Activated CD8-positive, alpha-beta memory T cell treated with anti-CD3 and anti-CD28 coated beads for 48 hours (primary cell): ENCODE measurements at regions not wholly inside any gene's neighbourhood (a gene's known extent, or its start where the extent isn't known, plus 50 kb on each side); places are given as distances from the start of the nearest gene placed in this dataset.
"Not testable (repeated sequence)": the region's sequence is repeated elsewhere in the genome, so short reads cannot be mapped to it uniquely, and the experiment has no call there.

Source experiments
- DNase-seq, 3 experiments: peaks; one replicate each; pipeline ENCODE4 v3.0.0-alpha.2; 2020; ENCODE audit warnings: low read depth in 2 of 3, low spot score in 2 of 3

DNA sequence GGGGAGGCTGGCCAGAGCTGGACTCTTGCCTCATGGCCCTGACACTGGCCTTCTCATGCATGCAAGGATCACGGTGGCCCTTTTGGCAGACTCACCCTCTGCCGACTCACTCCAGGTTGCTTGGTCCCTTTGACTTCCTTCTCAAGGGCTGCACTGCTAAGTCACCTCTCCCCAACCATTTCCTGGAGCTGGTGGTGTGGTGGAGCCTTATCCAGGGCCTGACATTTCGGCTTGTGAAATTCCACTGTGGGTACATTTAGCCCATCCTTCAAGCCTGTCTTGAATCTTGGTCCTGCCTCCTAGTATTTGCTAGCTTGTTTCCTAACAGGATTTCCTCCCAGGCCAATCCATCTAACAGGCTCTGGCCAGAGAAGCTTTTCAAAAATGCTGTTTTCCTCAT is 52.6 kb upstream of the JUN start:
- no peak for DNase-seq

DNA sequence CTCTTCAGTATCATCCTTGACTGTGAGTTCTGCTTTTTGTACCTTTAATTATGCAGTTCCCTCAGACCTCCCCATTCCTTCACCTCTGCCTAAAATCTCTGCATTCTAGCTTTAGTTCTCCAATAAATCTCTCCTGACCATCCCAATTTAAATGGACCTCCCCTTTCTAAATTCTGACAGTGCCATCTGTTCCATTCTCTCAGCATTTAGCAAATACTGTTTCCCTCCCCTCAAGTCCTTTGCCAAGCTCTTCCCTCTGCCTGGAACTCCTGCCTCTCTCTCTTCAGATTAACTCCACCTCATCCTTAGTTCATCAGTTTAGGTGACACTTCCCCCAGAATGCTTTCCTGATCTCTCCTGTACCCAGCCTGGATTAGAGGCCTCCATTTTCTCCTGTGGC is 54.0 kb upstream of the JUN start:
- no peak for DNase-seq

DNA sequence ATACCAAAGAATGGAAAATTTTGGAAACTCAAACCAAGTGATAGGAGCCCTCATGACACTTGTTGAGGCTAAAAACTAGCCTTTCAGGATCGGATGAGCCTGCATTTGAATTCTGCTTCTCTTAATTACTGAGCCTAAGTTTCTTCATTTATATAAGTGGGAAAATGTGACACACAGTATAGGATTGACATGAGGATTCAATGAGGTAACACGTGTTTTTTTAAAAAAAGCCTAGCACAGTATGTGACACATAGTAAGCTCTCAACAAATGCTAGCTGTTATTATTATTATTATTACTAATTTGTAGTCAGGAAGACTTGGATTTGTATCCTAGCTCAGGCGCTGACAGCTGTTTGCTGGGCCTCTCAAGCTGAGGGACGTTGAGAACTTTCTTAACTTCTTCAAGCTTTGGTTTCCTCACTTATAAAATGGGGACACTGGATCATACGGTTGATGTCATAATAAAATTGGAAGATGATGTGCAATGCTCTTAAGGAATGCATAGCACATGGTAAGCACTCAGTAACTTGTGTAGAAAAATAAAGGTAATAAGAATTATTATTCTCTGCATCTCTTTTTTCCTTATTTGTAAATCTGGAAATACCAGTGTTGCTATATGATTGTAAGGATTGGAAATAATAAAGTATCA is 55.4 kb upstream of the JUN start:
- no peak for DNase-seq

DNA sequence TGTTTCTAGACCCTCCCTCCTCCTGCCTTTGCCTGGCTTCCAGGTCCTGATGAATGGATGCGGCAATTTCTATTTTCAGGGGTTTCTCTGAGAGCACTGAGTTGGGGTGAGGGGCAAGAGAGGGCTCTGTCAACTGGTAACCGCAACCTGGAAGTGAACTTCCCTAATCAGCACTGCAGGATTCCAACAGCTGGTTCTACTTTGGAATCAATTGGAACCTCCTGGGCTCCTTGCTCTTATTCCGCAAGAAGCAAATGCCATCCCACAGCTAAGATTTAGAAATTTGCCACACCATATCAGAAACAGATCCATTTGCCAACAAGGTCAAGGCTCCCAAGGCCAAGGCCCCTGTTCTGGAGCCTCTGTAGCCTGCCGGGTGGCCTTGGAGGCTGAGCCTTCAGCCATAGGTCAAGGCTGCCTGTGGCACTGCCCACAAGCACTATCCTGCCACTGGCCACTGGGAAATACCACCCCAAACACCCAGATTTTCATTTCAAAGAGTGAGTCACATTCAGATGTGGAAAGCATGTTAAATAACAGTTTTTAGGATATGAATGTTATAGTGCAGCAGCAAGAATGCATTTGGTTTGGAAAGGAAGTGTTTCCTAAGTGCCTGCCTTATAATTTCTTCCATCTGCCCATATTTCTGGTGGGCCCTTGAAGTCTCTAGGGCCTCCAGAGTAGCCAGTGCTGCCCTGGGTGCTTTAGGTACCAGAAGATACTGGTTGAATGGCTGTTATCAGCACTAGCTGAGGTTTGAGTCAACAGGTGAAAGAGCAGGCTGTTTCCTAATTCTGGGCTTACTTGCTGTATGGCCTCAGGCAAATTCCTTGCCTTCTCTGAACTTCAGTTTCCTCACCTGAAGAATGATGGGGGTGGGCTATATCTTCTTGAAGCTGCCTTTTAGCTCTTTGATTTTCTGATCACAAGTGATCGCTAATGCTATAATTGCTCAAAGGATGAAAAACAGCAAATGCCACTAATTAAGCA is 56.3 kb upstream of the JUN start:
- DNase-seq = no peak

DNA sequence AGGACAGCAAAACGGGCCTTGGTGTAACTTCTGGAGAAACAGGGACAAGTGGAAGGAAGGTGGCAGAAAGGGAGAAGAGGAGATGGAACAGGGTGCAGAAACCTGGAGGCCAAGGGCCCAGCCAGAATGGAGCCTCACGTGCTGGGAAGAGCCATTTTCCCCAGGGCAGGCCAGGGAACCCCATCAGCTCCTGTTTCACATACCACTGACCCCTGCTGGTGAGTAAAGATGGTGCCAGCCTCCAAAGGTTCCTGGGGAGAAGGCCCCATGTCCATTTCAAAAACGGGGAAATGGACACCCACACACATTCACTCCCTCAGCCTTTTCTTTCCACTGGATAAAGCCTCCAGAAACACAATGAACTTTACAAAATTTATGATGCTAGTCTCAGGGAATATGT is 57.6 kb upstream of the JUN start:
- no peak for DNase-seq

DNA sequence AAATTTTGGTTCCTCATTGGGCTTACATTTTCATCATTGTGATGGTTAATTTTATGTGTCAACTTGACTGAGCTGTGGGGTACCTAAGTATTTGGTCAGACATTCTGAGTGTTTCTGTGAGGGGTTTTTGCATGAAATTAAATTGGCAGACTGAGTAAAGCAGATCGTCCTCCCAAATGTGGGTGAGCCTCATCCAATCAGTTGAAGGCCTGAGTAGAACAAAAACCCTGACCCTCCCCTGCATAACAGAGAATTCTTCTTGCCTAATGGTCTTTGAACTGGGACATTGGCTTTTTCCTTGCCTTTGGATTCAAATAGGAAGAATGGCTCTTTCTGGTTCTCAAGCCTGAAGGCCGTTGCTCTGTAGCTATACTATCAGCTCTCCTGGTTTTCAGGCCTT is 59.1 kb upstream of the JUN start:
- no peak for DNase-seq

DNA sequence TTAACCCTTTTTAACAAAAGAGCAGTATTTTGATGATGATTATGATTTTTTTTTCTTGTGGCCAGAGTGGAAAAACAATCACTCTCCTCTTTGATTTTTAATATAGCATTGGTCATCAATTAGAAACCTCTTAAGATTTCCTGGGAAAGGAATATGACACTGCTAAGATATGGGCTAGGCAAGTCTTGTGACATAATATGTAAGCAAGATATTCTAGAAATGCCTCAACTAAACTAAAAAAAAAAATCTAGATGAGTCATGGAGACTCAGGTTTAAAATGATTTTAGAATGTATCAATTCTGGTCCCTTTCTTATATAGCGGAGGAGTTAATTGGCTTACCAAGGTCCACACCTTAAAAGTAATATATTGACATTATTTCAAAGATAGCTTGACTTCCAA is 60.3 kb upstream of the JUN start:
- no peak for DNase-seq

DNA sequence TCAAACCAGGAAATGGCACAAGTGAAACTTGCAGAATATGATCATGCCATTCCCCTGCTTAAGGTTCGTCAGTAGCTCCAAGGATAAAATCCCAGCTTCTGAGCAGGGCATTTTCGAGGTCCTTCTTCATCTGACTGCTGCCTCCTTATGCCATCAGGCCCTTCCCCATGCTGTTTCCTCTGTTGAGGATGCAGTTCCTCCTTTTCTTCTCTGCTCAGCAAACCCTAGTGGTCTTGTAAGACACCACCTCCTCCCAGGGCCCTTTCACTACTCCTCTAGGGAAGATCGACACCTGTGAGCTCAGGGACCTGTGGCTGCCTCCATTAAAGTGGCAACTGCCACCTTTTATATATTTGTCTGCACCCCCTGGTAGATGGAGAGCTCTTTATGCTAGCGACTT is 62.1 kb upstream of the JUN start:
- no peak for DNase-seq

DNA sequence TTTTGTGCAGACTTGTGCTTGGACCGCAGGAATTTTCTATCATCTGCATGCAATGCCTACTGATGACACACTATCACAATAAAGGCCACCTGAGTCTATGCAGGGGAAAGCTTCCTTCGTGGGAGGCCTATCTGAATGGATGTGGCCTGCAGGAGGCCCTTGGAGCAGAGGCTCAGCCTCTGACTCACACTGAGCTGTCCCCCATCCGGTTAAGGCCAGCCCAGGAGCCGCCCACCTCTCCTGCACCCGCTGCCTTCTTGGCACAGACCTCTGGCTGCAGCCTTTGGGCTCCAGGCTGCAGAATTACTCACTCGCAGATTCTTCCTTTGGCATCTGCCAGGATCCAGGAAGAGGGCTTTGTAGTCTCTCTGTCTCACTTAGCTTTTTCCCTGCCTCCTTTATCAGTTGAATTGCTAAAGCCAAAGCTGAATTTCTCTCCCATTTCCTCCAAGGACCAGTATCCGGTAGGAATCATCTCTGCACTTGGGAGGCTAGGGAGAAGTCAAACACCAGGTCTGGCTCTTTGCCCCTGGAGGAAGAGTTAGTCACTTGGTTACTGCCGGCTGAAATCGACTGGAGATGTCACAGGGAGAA is 65.1 kb upstream of the JUN start:
- DNase-seq = no peak

DNA sequence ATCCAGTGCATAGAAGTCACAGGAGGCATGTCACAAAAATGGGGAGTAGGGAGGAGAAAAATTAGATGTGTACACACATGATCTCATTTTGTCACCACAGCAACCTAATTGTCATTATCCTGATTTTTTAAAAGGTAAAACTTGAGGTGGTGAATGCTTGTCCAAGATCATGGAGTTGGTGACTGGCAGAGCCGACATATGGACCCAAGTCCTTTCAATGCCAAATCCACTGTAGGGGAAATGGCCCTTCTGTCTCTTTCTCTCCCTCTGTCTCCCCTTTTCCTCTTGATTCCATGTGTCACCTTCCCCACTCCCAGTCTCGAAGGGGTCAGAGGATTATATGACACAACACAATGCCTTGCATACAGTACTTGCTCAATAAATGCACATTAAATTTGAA is 65.7 kb upstream of the JUN start:
- DNase-seq = no peak

DNA sequence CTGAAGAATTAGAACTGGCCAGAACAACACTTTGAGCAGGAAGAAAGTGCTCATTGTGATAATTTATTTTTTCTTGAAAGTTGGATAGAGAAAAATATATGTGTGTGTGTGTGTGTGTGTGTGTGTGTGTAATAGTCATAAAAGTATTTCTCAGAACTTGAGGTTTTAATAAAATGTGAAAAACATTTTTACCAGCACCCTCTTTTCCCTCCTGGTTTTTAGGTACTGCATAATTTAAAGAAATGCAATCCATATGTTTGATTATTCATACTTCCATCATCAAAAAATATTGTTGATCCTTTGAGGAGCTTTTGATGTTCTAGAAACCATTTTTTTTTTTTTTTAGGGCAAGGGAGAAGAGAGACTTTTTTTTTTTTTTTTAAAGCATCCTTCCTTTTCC is 66.8 kb upstream of the JUN start:
- no peak for DNase-seq

DNA sequence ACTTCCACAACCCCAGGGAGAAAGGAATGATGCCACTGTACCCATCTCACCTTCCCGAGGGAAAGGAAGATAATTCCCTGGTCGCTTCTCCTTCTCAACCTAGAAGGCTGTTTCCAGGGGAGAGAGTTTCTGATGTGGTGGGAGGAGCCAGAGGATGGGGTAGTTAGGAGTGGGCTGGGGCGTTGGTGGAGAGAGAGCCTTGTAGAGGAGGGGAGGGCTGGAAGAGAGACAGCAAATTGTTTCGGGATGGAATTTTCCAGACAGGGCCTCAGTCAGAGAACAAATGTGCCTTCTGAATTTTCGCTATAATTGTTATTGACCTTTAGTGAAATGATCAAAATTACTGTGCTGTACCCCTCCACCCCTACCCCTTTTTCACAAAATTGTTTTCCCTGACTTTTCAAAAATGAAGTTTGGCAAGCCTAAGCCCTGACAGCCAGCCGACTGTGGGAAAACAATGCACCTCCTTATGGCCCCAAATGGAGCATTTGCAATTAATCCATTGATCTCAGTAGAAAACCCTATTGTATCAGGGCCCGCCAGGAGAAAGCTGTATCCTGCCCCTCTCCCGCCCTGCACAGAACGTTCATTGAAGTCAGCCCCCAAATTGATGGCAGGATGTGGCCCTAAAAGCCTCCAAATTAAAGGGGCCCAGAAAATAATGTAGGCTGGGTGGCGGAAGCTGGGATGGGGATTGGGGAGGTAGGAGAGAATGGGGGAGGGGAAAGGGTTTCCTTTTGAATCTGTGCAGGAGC is 69.1 kb upstream of the JUN start:
- no peak for DNase-seq

DNA sequence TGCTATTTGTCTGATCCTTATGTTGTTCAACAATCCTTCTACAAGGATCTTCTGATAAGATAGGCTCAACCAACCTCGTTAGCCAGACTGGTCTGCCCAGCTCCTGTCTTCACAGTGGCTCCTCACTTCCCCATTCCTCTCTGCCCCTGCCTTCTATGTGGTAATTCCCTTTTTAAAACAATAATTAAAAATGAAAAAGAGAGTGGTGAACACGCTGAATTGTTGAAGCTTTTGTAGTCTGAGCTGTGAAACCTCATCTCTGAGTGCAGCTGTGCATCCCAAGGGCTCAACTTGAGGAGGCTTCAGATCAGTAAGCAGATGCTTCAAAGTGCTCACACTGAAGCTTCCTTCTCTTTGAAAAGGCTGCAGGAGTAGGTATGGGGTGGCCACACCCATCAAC is 70.7 kb upstream of the JUN start:
- no peak for DNase-seq

DNA sequence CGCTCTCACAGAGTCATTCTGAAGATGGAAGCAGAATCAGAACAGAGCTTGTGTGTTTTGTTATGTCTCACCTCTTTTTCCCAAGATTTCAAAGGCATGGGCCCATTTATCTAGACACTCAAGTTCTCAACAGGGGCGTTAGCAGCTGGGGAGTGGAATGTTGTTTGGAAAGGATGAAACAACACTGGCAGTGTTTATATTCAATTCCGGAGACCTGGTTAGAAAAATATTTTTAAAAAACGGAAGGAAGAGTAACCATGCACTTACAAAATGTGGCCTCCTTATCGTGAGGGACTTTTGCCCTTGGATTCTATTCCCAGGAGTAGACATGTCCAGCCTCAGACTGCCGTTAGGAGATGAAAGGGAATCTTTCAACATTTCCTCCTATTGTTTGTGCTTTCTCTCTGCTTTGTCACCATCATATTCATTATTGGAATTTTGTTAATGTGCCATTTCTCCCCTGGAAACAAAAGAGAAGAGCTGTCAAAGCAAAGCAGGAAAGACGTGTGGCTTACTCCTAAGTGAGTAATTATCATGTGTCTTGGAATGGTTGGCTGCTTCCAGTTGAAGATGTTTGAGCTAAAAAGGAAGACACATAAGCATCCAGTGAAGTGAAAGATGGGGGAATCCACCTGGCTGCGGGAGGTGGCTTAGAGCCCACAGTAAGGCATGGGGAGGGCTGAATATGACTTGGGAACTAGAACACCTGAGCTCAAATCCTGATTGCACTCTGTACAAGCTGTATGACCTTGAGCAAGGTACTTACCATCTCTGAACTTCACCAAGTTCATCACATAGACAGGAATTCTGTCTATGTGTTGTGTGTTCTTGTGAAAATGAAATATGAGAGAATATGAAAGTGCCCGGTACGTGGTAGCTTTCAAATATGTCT is 71.7 kb upstream of the JUN start:
- no peak for DNase-seq

DNA sequence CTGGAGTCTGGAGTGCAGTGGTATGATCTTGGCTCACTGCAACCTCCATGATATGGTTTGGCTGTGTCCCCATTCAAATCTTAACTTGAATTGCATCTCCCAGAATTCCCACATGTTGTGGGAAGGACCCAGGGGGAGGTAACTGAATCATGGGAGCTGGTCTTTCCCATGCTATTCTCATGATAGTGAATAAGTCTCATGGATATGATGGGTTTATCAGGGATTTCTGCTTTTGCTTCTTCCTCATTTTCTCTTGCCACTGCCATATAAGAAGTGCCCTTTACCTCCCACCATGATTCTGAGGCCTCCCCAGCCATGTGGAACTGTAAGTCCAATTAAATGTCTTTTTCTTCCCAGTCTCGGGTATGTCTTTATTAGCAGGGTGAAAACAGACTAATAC is 72.4 kb upstream of the JUN start:
- DNase-seq = not testable (repeated sequence)

DNA sequence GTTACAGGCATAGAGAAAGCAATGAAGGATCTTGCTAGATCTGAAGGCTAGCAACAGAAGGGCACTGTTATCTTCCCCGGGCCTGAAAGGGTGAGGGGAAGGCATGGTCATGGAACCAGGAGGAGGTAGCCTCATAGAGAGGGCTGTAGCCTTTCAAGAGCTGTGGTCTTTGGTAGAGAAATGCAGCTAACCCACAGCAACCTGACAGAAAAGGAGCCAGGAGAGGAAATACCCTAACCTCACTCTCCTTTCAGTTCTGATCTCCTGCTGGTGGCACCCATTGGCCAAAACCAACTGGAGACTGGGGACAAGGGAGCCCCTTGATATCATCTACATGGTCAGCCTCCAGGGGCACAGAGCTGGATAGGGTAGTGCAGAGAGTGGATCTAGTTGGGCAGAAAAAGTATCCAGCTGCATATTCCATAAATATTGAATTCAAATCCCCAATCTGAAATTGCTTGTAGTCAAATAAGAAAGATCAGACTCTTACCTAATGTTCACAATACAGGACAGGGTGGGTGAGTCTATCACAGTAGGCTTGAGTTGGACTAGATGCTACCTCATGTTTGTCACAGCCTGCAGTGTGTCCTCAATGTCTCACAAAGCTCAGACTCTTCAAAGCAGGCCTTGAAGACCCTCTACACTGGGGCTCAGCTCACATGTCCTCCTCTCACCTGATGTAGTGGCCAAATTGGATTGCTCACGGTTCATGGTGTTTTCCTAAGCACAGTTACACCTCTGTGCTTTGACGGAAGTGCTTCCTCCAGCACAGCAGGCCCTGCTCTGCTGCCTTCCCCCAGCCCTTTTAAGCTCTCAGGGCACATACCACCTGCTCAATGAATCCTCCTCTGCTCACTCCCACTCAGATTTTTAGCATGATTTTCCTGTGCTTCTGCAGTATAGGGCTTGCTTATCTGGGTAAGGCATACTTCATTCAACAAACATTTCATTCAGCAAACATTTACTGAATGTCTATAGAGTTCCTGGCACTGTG is 74.1 kb upstream of the JUN start:
- no peak for DNase-seq

DNA sequence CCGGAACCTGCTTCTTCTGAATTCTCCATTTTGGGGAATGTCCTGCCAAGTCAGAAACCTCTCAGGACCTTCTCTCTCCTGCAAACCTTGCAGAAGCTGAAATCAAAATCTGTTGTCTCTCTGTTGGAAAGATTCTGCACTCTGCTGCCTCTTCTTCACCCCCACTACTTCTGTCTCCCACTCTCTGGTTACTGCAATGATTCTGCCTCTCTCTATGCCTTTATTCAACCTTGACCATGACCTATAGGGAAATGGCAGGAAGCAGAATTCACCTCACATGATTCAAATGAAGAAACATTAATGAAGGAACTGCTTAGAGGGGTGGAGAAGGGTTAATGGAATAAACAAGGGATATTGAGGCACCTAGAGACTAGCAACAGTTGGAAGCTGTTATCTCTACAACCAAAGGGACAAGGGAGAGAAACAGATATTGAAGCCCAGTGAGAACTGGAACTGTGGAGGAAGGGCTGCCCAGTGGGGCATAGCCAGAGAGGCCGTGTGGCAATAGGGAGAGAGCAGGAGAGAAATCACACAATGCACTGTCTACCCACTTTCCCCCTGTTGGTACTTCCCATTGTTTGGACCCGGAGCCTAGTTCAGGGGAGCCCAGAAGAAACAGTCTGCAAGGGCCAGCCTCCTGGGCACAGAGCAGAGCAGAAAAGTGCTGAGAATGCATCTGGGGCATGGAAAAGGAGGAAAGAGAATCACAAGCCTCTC is 76.1 kb upstream of the JUN start:
- DNase-seq = no peak

DNA sequence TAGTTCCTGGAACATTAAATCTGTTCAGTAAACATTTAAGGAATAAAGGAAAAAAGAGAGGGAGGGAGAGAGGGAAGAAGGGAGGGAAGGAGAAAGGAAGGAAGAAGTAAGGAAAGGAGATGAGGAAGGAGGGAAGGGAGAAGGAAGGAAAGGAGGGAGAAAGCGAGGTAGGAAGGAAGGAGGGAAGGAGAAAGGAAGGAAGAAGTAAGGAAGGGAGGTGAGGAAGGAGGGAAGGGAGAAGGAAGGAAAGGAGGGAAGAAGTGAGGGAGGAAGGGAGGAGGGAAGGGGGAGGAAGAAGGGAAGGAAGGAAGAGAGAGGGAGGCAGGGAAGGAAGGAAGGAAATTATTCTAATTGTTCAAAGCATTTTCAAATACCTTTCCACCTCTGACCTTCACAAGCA is 77.2 kb upstream of the JUN start:
- DNase-seq = no peak

DNA sequence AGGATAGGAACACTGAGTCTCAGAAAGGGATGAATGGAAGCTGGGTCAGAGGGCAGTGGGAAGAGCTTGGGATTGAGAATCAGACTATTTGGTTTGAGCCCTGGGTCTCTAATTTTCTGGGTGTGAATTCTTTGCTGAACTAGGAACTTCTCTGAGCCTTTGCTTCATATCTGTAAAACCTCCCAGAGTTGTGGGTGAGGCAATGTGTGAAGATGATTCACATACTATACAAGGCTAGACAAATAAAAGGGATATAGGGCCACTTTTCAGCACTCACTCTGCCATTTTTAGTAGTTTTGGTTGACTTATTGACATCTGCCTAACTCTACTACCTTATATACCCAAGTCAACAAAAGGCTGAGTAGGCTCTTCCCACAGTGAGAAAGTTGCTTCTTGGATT is 77.7 kb upstream of the JUN start:
- no peak for DNase-seq
